WERI-Rb-1 (cell line): ENCODE measurements at regions not wholly inside any gene's neighbourhood (a gene's known extent, or its start where the extent isn't known, plus 50 kb on each side); places are given as distances from the start of the nearest gene placed in this dataset.

Experiments used
- DNase-seq: peaks from one replicate; pipeline ENCODE4 v3.0.0-alpha.2; 2020
- H3K27ac ChIP-seq: fragments of 250-450 bp; sonication (Bioruptor Pico); 2 replicates; pipeline ENCODE4 v1.5.1; 2020; ENCODE audit warnings: mild to moderate bottlenecking, moderate library complexity
- H3K27me3 ChIP-seq: fragments of 250-450 bp; sonication (Bioruptor Pico); 2 replicates; pipeline ENCODE4 v1.5.1; 2021; ENCODE audit warnings: mild to moderate bottlenecking, low read depth, moderate library complexity; ENCODE audit not compliant: insufficient read depth, severe bottlenecking
- H3K36me3 ChIP-seq: fragments of 250-450 bp; sonication (Bioruptor Pico); 2 replicates; pipeline ENCODE4 v1.5.1; 2020; ENCODE audit warnings: mild to moderate bottlenecking, moderate library complexity
- H3K4me3 ChIP-seq: 2 replicates; pipeline ENCODE4 v1.5.1; 2011; ENCODE audit warnings: low read depth, mild to moderate bottlenecking, control low read depth, low read length
- H3K9me3 ChIP-seq: fragments of 250-450 bp; sonication (Bioruptor Pico); 2 replicates; pipeline ENCODE4 v1.5.1; 2021; ENCODE audit warnings: mild to moderate bottlenecking, moderate library complexity; ENCODE audit not compliant: severe bottlenecking
- TF ChIP-seq, protein P1 (sequence below): IDR thresholded peaks from 2 replicates; pipeline ENCODE4 v1.5.1; 2011; ENCODE audit warnings: low read depth, mild to moderate bottlenecking, control low read depth, inconsistent platforms, low read length

DNA sequence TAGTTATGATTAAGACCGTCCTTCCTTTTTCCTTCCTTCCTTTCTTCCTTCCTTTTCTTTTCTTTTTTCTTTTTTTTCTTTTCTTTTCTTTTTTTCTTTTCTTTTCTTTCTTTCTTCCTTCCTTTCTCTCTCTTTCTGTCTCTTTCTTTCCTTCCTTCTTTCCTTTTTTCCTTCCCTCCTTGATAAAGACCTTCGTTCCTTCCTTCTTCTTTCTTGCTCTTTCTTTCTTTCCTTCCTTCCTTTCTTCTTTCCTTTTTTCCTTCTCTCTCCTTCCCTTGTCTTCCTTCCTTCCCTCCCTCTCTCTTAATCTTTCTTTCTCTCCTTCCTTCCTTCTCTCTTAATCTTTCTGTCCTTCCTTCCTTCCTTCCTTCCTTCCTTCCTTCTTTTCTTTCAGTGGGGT, 130.9 kb downstream of the PAPOLA start:
- no peaks in the 10 kb centered on the region for H3K9me3 ChIP-seq
- no peak for DNase-seq
- H3K27me3 ChIP-seq = no peaks in the 10 kb centered on the region
- TF ChIP-seq, protein P1, sequence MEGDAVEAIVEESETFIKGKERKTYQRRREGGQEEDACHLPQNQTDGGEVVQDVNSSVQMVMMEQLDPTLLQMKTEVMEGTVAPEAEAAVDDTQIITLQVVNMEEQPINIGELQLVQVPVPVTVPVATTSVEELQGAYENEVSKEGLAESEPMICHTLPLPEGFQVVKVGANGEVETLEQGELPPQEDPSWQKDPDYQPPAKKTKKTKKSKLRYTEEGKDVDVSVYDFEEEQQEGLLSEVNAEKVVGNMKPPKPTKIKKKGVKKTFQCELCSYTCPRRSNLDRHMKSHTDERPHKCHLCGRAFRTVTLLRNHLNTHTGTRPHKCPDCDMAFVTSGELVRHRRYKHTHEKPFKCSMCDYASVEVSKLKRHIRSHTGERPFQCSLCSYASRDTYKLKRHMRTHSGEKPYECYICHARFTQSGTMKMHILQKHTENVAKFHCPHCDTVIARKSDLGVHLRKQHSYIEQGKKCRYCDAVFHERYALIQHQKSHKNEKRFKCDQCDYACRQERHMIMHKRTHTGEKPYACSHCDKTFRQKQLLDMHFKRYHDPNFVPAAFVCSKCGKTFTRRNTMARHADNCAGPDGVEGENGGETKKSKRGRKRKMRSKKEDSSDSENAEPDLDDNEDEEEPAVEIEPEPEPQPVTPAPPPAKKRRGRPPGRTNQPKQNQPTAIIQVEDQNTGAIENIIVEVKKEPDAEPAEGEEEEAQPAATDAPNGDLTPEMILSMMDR = no peak
- H3K4me3 ChIP-seq = no peak overlapping the region
- H3K36me3 ChIP-seq = no peaks in the 10 kb centered on the region
- no peak overlapping the region for H3K27ac ChIP-seq

DNA sequence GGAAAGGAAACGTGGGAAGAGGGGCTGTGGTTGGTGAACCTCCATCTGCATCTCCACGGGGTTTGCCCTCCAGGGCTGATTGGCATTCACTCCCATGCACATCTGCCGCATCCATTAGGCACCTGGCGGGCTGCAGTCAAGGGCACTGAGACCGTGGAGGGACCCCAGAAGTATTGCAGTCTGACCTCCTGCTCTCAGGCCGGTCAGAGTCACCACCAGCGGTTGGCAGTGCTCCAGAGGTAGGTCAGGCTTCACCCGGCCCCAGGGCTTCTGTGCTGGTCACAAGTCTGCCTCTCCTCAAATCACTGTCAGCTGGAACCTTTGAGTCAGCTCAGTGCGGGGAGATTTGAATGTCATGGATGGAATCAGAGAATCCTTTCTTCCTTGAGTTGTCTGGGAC, 132.3 kb downstream of the PAPOLA start:
- no peak for DNase-seq
- H3K9me3 ChIP-seq = no peaks in the 10 kb centered on the region
- TF ChIP-seq, protein P1 = no peak
- no peaks in the 10 kb centered on the region for H3K27me3 ChIP-seq
- H3K4me3 ChIP-seq = no peak overlapping the region
- no peaks in the 10 kb centered on the region for H3K36me3 ChIP-seq
- H3K27ac ChIP-seq = no peak overlapping the region

DNA sequence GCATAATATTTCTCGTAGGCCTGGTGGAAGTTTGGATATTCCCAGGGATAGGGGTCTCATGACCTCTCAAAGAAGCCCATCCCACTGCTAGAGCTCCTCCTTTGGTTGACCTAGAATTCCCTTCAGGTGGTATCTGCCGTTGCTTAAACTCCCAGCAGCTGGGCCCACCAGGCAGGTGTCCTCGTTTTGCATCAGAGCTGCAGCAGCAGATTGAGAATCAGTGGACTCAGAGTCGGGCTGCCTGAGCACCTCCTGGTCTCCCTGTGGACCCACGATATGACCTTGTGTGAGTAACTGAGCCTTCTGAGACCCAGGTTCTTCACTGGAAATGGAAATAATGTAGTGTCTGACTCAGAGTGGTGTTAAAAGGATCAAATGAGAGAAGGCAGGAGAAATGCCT, 132.7 kb downstream of the PAPOLA start:
- TF ChIP-seq, protein P1 = no peak
- DNase-seq = no peak
- H3K27ac ChIP-seq = no peak overlapping the region
- no peaks in the 10 kb centered on the region for H3K9me3 ChIP-seq
- no peaks in the 10 kb centered on the region for H3K27me3 ChIP-seq
- H3K4me3 ChIP-seq = no peak overlapping the region
- no peaks in the 10 kb centered on the region for H3K36me3 ChIP-seq

DNA sequence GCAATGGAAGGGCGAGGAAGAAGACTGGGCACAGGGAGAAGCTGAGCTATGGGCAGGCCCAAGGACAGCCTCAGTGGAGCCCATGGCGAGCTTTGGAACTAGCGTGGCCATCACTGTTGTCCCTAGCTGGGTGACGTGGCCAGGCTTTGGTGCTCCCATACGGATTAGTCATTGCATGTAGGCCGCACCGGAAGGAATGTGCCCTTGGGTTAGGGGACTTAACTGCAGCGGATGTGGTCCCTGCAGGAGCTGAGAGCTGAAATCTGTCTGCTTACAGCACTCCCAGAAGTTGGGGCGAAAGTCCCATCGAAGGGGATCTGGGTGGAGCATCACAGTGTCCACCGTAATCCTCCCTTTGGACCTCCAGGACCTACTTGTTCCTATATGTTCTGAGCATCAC, 133.7 kb downstream of the PAPOLA start:
- Histone ChIP-seq H3K27me3 (no peaks in the 10 kb centered on the region), H3K4me3 (no peak overlapping the region), H3K27ac (no peak overlapping the region), H3K36me3 (no peaks in the 10 kb centered on the region), H3K9me3 (no peaks in the 10 kb centered on the region)
- TF ChIP-seq, protein P1 = no peak
- DNase-seq = no peak

DNA sequence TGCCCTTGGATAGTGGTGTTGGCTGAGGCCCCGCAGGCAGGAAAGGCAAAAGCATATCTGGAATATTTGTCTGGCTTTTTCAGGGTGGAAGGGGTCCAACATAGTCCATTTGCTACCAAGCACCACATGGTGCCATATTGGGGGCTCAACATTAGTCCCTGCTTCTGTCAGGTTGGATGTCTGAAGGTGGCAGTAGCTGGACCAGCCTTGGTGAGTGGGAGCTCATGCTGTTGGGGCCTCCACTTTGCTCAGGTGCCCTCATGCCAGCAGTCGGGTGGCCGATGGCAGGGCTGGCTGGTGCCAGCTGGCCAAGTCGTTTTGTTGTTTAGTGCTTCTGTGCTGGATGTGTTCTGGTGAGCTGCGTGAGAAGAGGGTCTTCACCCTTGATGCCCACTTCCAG, 135.3 kb downstream of the PAPOLA start:
- H3K27ac ChIP-seq = no peak overlapping the region
- H3K27me3 ChIP-seq = no peaks in the 10 kb centered on the region
- no peaks in the 10 kb centered on the region for H3K9me3 ChIP-seq
- TF ChIP-seq, protein P1 = no peak
- H3K4me3 ChIP-seq = no peak overlapping the region
- no peaks in the 10 kb centered on the region for H3K36me3 ChIP-seq
- no peak for DNase-seq

DNA sequence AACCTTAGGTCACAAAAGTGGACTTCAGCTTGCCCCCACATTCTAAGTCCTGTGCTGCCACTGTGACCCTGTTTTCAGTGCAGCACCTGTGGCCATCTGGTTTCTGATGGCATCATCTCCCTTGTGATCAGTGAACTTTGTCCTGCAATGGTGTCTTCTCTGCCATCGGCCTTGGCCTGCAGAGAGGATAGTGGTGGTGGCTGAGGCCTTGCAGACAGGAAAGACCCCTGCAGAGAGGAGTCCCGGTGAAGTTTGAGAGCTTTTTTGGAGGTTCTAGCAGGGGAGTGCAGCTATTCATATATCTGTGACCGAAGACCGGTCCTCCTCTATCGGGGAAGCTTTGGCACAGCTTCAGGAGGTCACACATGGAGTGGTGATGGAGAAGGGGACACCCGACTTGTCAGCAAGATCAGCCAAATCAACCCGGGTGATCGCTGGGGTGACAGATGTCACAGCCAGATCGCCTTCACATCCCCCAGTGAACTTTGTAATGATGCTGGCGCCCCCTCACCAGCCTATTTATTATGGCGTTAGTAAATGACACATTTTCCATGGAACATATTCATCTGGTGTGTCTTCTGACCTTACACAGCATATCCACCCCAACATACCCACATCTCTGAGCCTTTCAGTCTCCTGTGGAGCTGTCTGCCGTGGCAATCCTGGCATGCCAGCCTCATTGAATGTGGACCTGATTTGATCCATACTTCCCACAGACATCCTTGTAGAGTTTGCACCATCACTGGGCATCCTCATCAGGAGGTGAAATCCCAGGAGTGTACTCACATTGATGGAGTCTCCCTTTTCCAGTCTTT, 136.1 kb downstream of the PAPOLA start:
- Histone ChIP-seq H3K4me3 (no peak overlapping the region), H3K27ac (no peak overlapping the region), H3K36me3 (no peaks in the 10 kb centered on the region), H3K9me3 (no peaks in the 10 kb centered on the region), H3K27me3 (no peaks in the 10 kb centered on the region)
- DNase-seq = no peak
- TF ChIP-seq, protein P1 = no peak
